Keratinocyte (primary cell): ENCODE measurements at regions not wholly inside any gene's neighbourhood (a gene's known extent, or its start where the extent isn't known, plus 50 kb on each side); places are given as distances from the start of the nearest gene placed in this dataset.

Experiments
- DNase-seq: peaks from one replicate; pipeline ENCODE4 v3.0.0-alpha.2; 2011; ENCODE audit warnings: low read depth, missing footprints, low spot score
- FAIRE-seq: peaks from 2 replicates; lab custom pipeline; 2011; peaks lifted over from hg19 to GRCh38; lab: Jason Lieb, UNC
- H2AFZ ChIP-seq: 2 replicates; pipeline ENCODE4 v1.6.0; 2012; ENCODE audit warnings: low read length, control low read depth, inconsistent platforms; ENCODE audit not compliant: control insufficient read depth
- H3K27ac ChIP-seq: 2 replicates; pipeline ENCODE4 v1.5.1; 2011; ENCODE audit warnings: low read length; ENCODE audit not compliant: control insufficient read depth, insufficient read depth
- H3K27me3 ChIP-seq: 3 replicates; pipeline ENCODE4 v1.6.0; 2011; ENCODE audit warnings: low read length; ENCODE audit not compliant: control insufficient read depth, insufficient read depth; ENCODE audit errors: extremely low read depth
- H3K36me3 ChIP-seq, 2 experiments: 2 replicates in 1 of 2; 3 replicates in 1 of 2; pipeline ENCODE4 v1.5.1; 2011; ENCODE audit warnings: low read length in 2 of 2, mild to moderate bottlenecking in 1 of 2; ENCODE audit not compliant: control insufficient read depth in 2 of 2, insufficient read depth in 2 of 2; ENCODE audit errors: extremely low read depth in 1 of 2
- H3K4me1 ChIP-seq: 3 replicates; pipeline ENCODE4 v1.5.1; 2011; ENCODE audit warnings: low read length; ENCODE audit not compliant: control insufficient read depth, insufficient read depth; ENCODE audit errors: extremely low read depth
- H3K4me2 ChIP-seq: 3 replicates; pipeline ENCODE4 v1.6.0; 2011; ENCODE audit warnings: low read depth, low read length; ENCODE audit not compliant: control insufficient read depth, insufficient read depth; ENCODE audit errors: extremely low read depth
- H3K4me3 ChIP-seq, 3 experiments: fragments of 200-600 bp in 1 of 3; sonication (generic) in 1 of 3; 2 replicates in 2 of 3; 3 replicates in 1 of 3; pipeline ENCODE4 v1.5.1; 2011 to 2016; ENCODE audit warnings: low read length in 3 of 3, mild to moderate bottlenecking in 3 of 3, control low read depth in 2 of 3, inconsistent platforms in 1 of 3, low read depth in 1 of 3, mixed read lengths in 1 of 3, mixed run types in 1 of 3, moderate library complexity in 1 of 3; ENCODE audit not compliant: control insufficient read depth in 2 of 3, insufficient read depth in 2 of 3; ENCODE audit errors: extremely low read depth in 1 of 3
- H3K79me2 ChIP-seq: 2 replicates; pipeline ENCODE4 v1.6.0; 2012; ENCODE audit warnings: low read length; ENCODE audit not compliant: control insufficient read depth, insufficient read depth
- H3K9ac ChIP-seq: 3 replicates; pipeline ENCODE4 v1.6.0; 2011; ENCODE audit warnings: low read length; ENCODE audit not compliant: control insufficient read depth, insufficient read depth; ENCODE audit errors: extremely low read depth
- H3K9me1 ChIP-seq: 3 replicates; pipeline ENCODE4 v1.6.0; 2011; ENCODE audit warnings: low read length; ENCODE audit not compliant: control insufficient read depth, insufficient read depth; ENCODE audit errors: extremely low read depth
- H3K9me3 ChIP-seq: 2 replicates; pipeline ENCODE4 v1.5.1; 2012; ENCODE audit warnings: low read depth, low read length; ENCODE audit not compliant: control insufficient read depth
- H4K20me1 ChIP-seq: 3 replicates; pipeline ENCODE4 v1.6.0; 2011; ENCODE audit warnings: low read length; ENCODE audit not compliant: control insufficient read depth, insufficient read depth; ENCODE audit errors: extremely low read depth
- CTCF ChIP-seq, 3 experiments: IDR thresholded peaks in 1 of 3; conservative IDR thresholded peaks in 1 of 3; optimal IDR thresholded peaks in 1 of 3; 2 replicates in 2 of 3; 3 replicates in 1 of 3; pipeline versions ENCODE3 to v1.5.1; 2011; ENCODE audit warnings: low read length in 3 of 3, mild to moderate bottlenecking in 3 of 3, moderate library complexity in 2 of 3, control low read depth in 1 of 3, inconsistent platforms in 1 of 3; ENCODE audit not compliant: insufficient read depth in 2 of 3; ENCODE audit errors: extremely low read depth in 1 of 3
- EZH2 ChIP-seq: IDR thresholded peaks from one replicate; pipeline ENCODE4 v1.6.1; 2012; ENCODE audit warnings: inconsistent platforms, mild to moderate bottlenecking, low read length, moderate library complexity
- dilution Hi-C: fragments of 300-500 bp; cut with MboI; formaldehyde crosslinking; loops from one replicate; pipeline ENCODE4 v1.7.0; 2020; ENCODE audit warnings: low sequenced_read_pairs; ENCODE audit not compliant: extremely low pct_ligation_motif_present

- no peaks in the 10 kb centered on the region for H3K79me2 ChIP-seq
- H2AFZ ChIP-seq: no peak overlapping the region
- no peaks in the 10 kb centered on the region for H4K20me1 ChIP-seq
- no peaks in the 10 kb centered on the region for H3K9me3 ChIP-seq
- H3K9ac ChIP-seq: no peak overlapping the region
- peaks cover 2% of the 10 kb centered on the region for H3K4me1 ChIP-seq
- H3K27ac ChIP-seq: no peak overlapping the region
- dilution Hi-C loops: no loop called here
- H3K27me3 ChIP-seq: no peaks in the 10 kb centered on the region
- H3K4me3 ChIP-seq: no peak overlapping the region
- H3K4me2 ChIP-seq: no peak overlapping the region
- no peak for TF ChIP-seq EZH2
- TF ChIP-seq CTCF (optimal IDR thresholded peaks at IDR 0.05 in 1 of 3, IDR thresholded peaks at IDR 0.05 in 1 of 3, conservative IDR thresholded peaks at IDR 0.05 in 1 of 3; ENCODE audit: extremely low read depth in 1 of 3, insufficient read depth in 2 of 3, low read length in 3 of 3): no peak
- FAIRE-seq (no peak), DNase-seq (no peak)
- H3K9me1 ChIP-seq: no peaks in the 10 kb centered on the region
- H3K36me3 ChIP-seq: no peaks in the 10 kb centered on the region
Observed at GRCh38 chr2:65932571-65932970, 500.2 kb upstream of the SPRED2 start.

- dilution Hi-C loops: no loop called here
- FAIRE-seq: no peak
Observed at GRCh38 chr2:65931056-65931455, 498.7 kb upstream of the SPRED2 start.

More at GRCh38 chr2:65931056-65931455, 498.7 kb upstream of the SPRED2 start:
- Histone ChIP-seq H3K27me3 (no peaks in the 10 kb centered on the region), H4K20me1 (no peaks in the 10 kb centered on the region), H3K9me1 (no peaks in the 10 kb centered on the region), H3K4me3 (no peak overlapping the region), H3K36me3 (no peaks in the 10 kb centered on the region), H2AFZ (no peak overlapping the region), H3K4me2 (no peak overlapping the region), H3K9me3 (no peaks in the 10 kb centered on the region), H3K79me2 (no peaks in the 10 kb centered on the region), H3K4me1 (no peaks in the 10 kb centered on the region), H3K9ac (no peak overlapping the region), H3K27ac (no peak overlapping the region)
- TF ChIP-seq EZH2 (no peak), CTCF (optimal IDR thresholded peaks at IDR 0.05 in 1 of 3, IDR thresholded peaks at IDR 0.05 in 1 of 3, conservative IDR thresholded peaks at IDR 0.05 in 1 of 3; ENCODE audit: extremely low read depth in 1 of 3, insufficient read depth in 2 of 3, low read length in 3 of 3) (no peak)
- DNase-seq: no peak
